A549 (cell line): ENCODE measurements at regions not wholly inside any gene's neighbourhood (a gene's known extent, or its start where the extent isn't known, plus 50 kb on each side); places are given as distances from the start of the nearest gene placed in this dataset.

Experiments used
- ATAC-seq, 2 experiments: fragments of 200-7000 bp in 1 of 2; fragments of >200 bp in 1 of 2; cut with Nextera tagmentation in 1 of 2; cut with Tn5 transposase in 1 of 2; 3 replicates each; pipeline versions ENCODE4 v1.8.0 to v1.9.1; 2018 to 2020; ENCODE audit warnings: mild to moderate bottlenecking in 1 of 2, moderate library complexity in 1 of 2
- CTCF ChIA-PET: fragments of 300-600 bp; sonication (Branson Sonifier 250); formaldehyde crosslinking; extraction: SDS; loops from one replicate; lab custom pipeline; 2021; ENCODE audit warnings: antibody characterized with exemption, inconsistent platforms; lab: Yijun Ruan, JAX
- POLR2A ChIA-PET: fragments of 350-600 bp; formaldehyde crosslinking; extraction: SDS; loops from one replicate; lab custom pipeline; 2021; ENCODE audit warnings: antibody characterized with exemption, inconsistent platforms; lab: Yijun Ruan, JAX
- DNase-seq, 2 experiments: peaks; one replicate each; pipeline versions ENCODE4 v3.0.0 to v3.0.0-alpha.2; 2011 to 2016; ENCODE audit warnings: low read depth in 1 of 2, low spot score in 1 of 2
- FAIRE-seq: peaks from 2 replicates; lab custom pipeline; 2011; peaks lifted over from hg19 to GRCh38; lab: Jason Lieb, UNC
- H3K27ac ChIP-seq, 2 experiments: fragments of >200 bp; sonication (Bioruptor Twin); formaldehyde crosslinking; 3 replicates each; pipeline ENCODE4 v1.5.1; 2016 to 2017
- H3K4me1 ChIP-seq: fragments of >200 bp; sonication (Bioruptor Twin); formaldehyde crosslinking; 3 replicates; pipeline ENCODE4 v1.6.1; 2016
- H3K4me2 ChIP-seq: fragments of >200 bp; sonication (Bioruptor Twin); formaldehyde crosslinking; 3 replicates; pipeline ENCODE4 v1.6.1; 2016
- H3K4me3 ChIP-seq: fragments of >200 bp; sonication (Bioruptor Twin); formaldehyde crosslinking; 3 replicates; pipeline ENCODE4 v1.5.1; 2016
- H3K9me3 ChIP-seq: fragments of >200 bp; sonication (Bioruptor Twin); formaldehyde crosslinking; 3 replicates; pipeline ENCODE4 v1.6.1; 2016
- BHLHE40 ChIP-seq: IDR thresholded peaks from 2 replicates; pipeline ENCODE4 v1.6.1; 2012; ENCODE audit warnings: low read depth, low read length, inconsistent platforms
- CHD4 ChIP-seq: fragments of 200-600 bp; sonication (generic); IDR thresholded peaks from 2 replicates; pipeline ENCODE4 v1.6.1; 2016; ENCODE audit warnings: antibody characterized with exemption, mild to moderate bottlenecking, borderline replicate concordance
- EHF ChIP-seq: fragments of 250-450 bp; sonication (Bioruptor Pico); IDR thresholded peaks from 2 replicates; pipeline ENCODE4 v1.5.0; 2020; ENCODE audit warnings: mild to moderate bottlenecking
- EP300 ChIP-seq, 2 experiments: fragments of >200 bp; sonication (Bioruptor Twin); formaldehyde crosslinking; IDR thresholded peaks; 2 replicates in 1 of 2; 3 replicates in 1 of 2; pipeline ENCODE4 v1.6.1; 2016 to 2017
- ESRRA ChIP-seq: fragments of 150-350 bp; IDR thresholded peaks from 2 replicates; pipeline ENCODE4 v1.6.1; 2014; ENCODE audit warnings: mild to moderate bottlenecking, low read length, borderline replicate concordance
- FOSB ChIP-seq: fragments of 250-450 bp; sonication (Bioruptor Pico); IDR thresholded peaks from 2 replicates; pipeline ENCODE4 v1.5.0; 2020; ENCODE audit warnings: mild to moderate bottlenecking, moderate library complexity
- FOSL2 ChIP-seq, 2 experiments: fragments of 450-650 bp in 1 of 2; fragments of >200 bp in 1 of 2; sonication (Bioruptor Twin) in 1 of 2; formaldehyde crosslinking; IDR thresholded peaks; 2 replicates each; pipeline versions ENCODE4 v1.5.0 to v1.6.1; 2016 to 2020; ENCODE audit warnings: mild to moderate bottlenecking in 1 of 2, moderate library complexity in 1 of 2
- FOXS1 ChIP-seq: fragments of 250-450 bp; sonication (Bioruptor Pico); IDR thresholded peaks from 2 replicates; pipeline ENCODE4 v1.5.0; 2020; ENCODE audit warnings: mild to moderate bottlenecking, moderate library complexity
- GATA3 ChIP-seq: IDR thresholded peaks from 2 replicates; pipeline ENCODE4 v1.6.1; 2012; ENCODE audit warnings: borderline replicate concordance
- HEYL ChIP-seq: fragments of 250-450 bp; sonication (Bioruptor Pico); IDR thresholded peaks from 2 replicates; pipeline ENCODE4 v1.8.0; 2021; ENCODE audit warnings: mild to moderate bottlenecking, moderate library complexity
- HOXB5 ChIP-seq: fragments of 250-450 bp; sonication (Bioruptor Pico); IDR thresholded peaks from 2 replicates; pipeline ENCODE4 v1.5.0; 2020; ENCODE audit warnings: mild to moderate bottlenecking, moderate library complexity
- KDM1A ChIP-seq: fragments of 200-600 bp; sonication (generic); IDR thresholded peaks from 2 replicates; pipeline ENCODE4 v1.6.1; 2016; ENCODE audit warnings: low read depth, mild to moderate bottlenecking
- KDM5A ChIP-seq: fragments of 200-600 bp; sonication (generic); IDR thresholded peaks from 2 replicates; pipeline ENCODE4 v1.6.1; 2016; ENCODE audit warnings: antibody characterized with exemption, mild to moderate bottlenecking
- MAFK ChIP-seq: fragments of 450-650 bp; IDR thresholded peaks from 2 replicates; pipeline ENCODE4 v1.6.1; 2014; ENCODE audit not compliant: partially characterized antibody
- MYC ChIP-seq: IDR thresholded peaks from 2 replicates; pipeline ENCODE4 v1.6.1; 2012; ENCODE audit warnings: mild to moderate bottlenecking, inconsistent platforms, low read length, improper control_type of control experiment, borderline replicate concordance
- NFE2L2 ChIP-seq: fragments of 150-350 bp; conservative IDR thresholded peaks from 2 replicates; pipeline ENCODE4 v1.6.1; 2014; ENCODE audit warnings: low read length
- POLR2A ChIP-seq: IDR thresholded peaks from 2 replicates; pipeline ENCODE4 v1.6.1; 2012; ENCODE audit warnings: mild to moderate bottlenecking, low read length
- RARB ChIP-seq: fragments of 250-450 bp; sonication (Bioruptor Pico); IDR thresholded peaks from 2 replicates; pipeline ENCODE4 v1.8.0; 2021; ENCODE audit warnings: mild to moderate bottlenecking, moderate library complexity
- RCOR1 ChIP-seq: fragments of 150-350 bp; IDR thresholded peaks from 2 replicates; pipeline ENCODE4 v1.6.1; 2014; ENCODE audit warnings: antibody characterized with exemption, low read length, low read depth
- RNF2 ChIP-seq: fragments of 200-600 bp; sonication (generic); IDR thresholded peaks from 2 replicates; pipeline ENCODE4 v1.6.1; 2016; ENCODE audit warnings: low read depth, mild to moderate bottlenecking, antibody characterized with exemption, moderate library complexity, borderline replicate concordance
- SMC3 ChIP-seq: fragments of >200 bp; sonication (Bioruptor Twin); formaldehyde crosslinking; IDR thresholded peaks from 3 replicates; pipeline ENCODE4 v1.6.1; 2018; ENCODE audit warnings: inconsistent platforms
- SREBF2 ChIP-seq: fragments of 450-650 bp; IDR thresholded peaks from 2 replicates; pipeline ENCODE4 v1.6.1; 2014; ENCODE audit warnings: mild to moderate bottlenecking, moderate library complexity
- TFCP2L1 ChIP-seq: fragments of 250-450 bp; sonication (Bioruptor Pico); IDR thresholded peaks from 2 replicates; pipeline ENCODE4 v1.5.0; 2021; ENCODE audit warnings: mild to moderate bottlenecking
- ZC3H11A ChIP-seq: fragments of 450-650 bp; IDR thresholded peaks from 2 replicates; pipeline ENCODE4 v1.6.1; 2014; ENCODE audit warnings: antibody characterized with exemption, mild to moderate bottlenecking
- ZFP36 ChIP-seq: fragments of 450-650 bp; IDR thresholded peaks from 2 replicates; pipeline ENCODE4 v1.6.1; 2014; ENCODE audit warnings: borderline replicate concordance; ENCODE audit not compliant: partially characterized antibody
- ZSCAN20 ChIP-seq: fragments of 250-450 bp; sonication (Bioruptor Pico); IDR thresholded peaks from 2 replicates; pipeline ENCODE4 v1.8.0; 2022; ENCODE audit warnings: mild to moderate bottlenecking, moderate library complexity
- WGBS: methylation state at CpG from one replicate; pipeline ENCODE4 v1.1.6; 2017; ENCODE audit errors: missing lambda C conversion rate; 5-methylcytosine and 5-hydroxymethylcytosine counted together
- TF ChIP-seq, protein P1 (sequence below): fragments of 150-350 bp; IDR thresholded peaks from 2 replicates; pipeline ENCODE4 v1.6.1; 2014; ENCODE audit warnings: low read depth, mild to moderate bottlenecking, low read length
- TF ChIP-seq, protein P2 (sequence below): IDR thresholded peaks from 2 replicates; pipeline ENCODE4 v1.6.1; 2012; ENCODE audit warnings: low read depth, borderline replicate concordance
- TF ChIP-seq, protein P3 (sequence below): fragments of 250-450 bp; sonication (Bioruptor Pico); IDR thresholded peaks from 2 replicates; pipeline ENCODE4 v1.5.0; 2021; ENCODE audit warnings: mild to moderate bottlenecking, moderate library complexity, borderline replicate concordance
- TF ChIP-seq, protein P4 (sequence below): fragments of 250-450 bp; sonication (Bioruptor Pico); IDR thresholded peaks from 2 replicates; pipeline ENCODE4 v1.5.0; 2020; ENCODE audit warnings: low read depth, mild to moderate bottlenecking, moderate library complexity
- TF ChIP-seq, protein P5 (sequence below): fragments of >200 bp; sonication (Bioruptor Twin); formaldehyde crosslinking; IDR thresholded peaks from 2 replicates; pipeline ENCODE4 v1.6.1; 2016
- TF ChIP-seq, protein P6 (sequence below): IDR thresholded peaks from 2 replicates; pipeline ENCODE4 v1.6.1; 2012

DNA sequence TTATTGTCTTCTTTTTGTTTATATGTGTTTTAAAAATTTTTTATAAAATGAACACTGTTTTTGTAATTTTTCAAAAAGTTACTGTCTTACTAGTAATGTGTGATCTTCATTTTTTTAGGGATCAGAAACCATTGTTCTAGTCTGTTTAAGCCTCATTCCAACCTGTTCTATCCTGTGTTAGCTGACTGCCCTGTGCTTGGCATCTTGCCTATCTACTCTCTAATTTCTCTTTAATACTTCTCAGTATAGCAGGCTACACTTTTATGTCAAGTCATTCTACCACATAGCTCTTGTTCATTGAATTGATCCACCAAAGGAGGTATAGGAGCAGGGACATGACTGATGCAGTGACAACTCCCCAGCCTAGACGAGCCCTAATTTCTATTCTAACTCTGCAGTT is 70.2 kb upstream of the PLS3 start:
- no peak overlapping the region for H3K4me3 ChIP-seq
- ATAC-seq: no peak
- CTCF ChIA-PET: interaction anchor here (1.3 kb wide), 1 partner anchor 11 kb away, joined by 3 read pairs; no protein-coding TSS in a partner anchor
- TF ChIP-seq TFCP2L1 (CRISPR knock-in tag) (no peak), ZSCAN20 (CRISPR knock-in tag) (no peak), RARB (CRISPR knock-in tag) (no peak), POLR2A (no peak), KDM5A (no peak), CHD4 (no peak), ESRRA (no peak), ZFP36 (no peak), HEYL (no peak), EP300 (IDR thresholded peaks at IDR 0.05) (no peak), FOSL2 (IDR thresholded peaks at IDR 0.05) (no peak), FOSL2 (CRISPR knock-in tag; IDR thresholded peaks at IDR 0.05) (no peak), GATA3 (no peak), HOXB5 (CRISPR knock-in tag) (no peak)
- TF ChIP-seq, protein P1, sequence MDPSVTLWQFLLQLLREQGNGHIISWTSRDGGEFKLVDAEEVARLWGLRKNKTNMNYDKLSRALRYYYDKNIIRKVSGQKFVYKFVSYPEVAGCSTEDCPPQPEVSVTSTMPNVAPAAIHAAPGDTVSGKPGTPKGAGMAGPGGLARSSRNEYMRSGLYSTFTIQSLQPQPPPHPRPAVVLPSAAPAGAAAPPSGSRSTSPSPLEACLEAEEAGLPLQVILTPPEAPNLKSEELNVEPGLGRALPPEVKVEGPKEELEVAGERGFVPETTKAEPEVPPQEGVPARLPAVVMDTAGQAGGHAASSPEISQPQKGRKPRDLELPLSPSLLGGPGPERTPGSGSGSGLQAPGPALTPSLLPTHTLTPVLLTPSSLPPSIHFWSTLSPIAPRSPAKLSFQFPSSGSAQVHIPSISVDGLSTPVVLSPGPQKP: no peak
- TF ChIP-seq, protein P2, sequence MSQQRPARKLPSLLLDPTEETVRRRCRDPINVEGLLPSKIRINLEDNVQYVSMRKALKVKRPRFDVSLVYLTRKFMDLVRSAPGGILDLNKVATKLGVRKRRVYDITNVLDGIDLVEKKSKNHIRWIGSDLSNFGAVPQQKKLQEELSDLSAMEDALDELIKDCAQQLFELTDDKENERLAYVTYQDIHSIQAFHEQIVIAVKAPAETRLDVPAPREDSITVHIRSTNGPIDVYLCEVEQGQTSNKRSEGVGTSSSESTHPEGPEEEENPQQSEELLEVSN: no peak
- TF ChIP-seq, protein P3, sequence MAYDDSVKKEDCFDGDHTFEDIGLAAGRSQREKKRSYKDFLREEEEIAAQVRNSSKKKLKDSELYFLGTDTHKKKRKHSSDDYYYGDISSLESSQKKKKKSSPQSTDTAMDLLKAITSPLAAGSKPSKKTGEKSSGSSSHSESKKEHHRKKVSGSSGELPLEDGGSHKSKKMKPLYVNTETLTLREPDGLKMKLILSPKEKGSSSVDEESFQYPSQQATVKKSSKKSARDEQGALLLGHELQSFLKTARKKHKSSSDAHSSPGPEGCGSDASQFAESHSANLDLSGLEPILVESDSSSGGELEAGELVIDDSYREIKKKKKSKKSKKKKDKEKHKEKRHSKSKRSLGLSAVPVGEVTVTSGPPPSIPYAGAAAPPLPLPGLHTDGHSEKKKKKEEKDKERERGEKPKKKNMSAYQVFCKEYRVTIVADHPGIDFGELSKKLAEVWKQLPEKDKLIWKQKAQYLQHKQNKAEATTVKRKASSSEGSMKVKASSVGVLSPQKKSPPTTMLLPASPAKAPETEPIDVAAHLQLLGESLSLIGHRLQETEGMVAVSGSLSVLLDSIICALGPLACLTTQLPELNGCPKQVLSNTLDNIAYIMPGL: no peak
- TF ChIP-seq, all 56 proteins: peak for 0
- Histone ChIP-seq H3K9me3 (no peaks in the 10 kb centered on the region), H3K27ac (no peak overlapping the region), H3K4me1 (no peaks in the 10 kb centered on the region), H3K4me2 (no peak overlapping the region)
- POLR2A ChIA-PET: no interaction called here
- FAIRE-seq (no peak), DNase-seq (no peak)
- 73% methylated on average over 1 of the region's 1 CpG for WGBS

DNA sequence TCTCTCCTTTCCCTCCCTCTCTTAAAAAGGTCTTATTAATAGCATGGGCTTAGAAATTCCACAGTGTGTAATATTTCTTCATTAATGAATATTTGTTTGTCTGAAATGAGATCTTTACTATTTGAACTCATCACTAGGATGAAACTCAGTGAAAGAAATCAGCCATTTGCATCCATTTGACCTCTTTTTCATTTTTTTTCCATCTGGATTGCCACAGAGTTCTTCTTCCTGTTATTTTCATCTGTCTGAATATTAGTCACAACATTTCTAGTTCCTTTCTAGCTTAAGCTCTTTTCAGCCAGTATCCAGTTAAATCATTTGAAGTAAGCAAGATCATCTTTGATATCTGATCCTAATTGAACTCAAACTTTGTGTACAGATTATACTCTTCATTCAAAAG is 69.2 kb upstream of the PLS3 start:
- POLR2A ChIA-PET: no interaction called here
- TF ChIP-seq KDM1A: no peak
- no peak for TF ChIP-seq RNF2
- no peak for TF ChIP-seq RARB (CRISPR knock-in tag)
- no peak for TF ChIP-seq SREBF2
- TF ChIP-seq, protein P4, sequence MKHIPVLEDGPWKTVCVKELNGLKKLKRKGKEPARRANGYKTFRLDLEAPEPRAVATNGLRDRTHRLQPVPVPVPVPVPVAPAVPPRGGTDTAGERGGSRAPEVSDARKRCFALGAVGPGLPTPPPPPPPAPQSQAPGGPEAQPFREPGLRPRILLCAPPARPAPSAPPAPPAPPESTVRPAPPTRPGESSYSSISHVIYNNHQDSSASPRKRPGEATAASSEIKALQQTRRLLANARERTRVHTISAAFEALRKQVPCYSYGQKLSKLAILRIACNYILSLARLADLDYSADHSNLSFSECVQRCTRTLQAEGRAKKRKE (CRISPR knock-in tag): no peak
- no peak for DNase-seq
- no peak overlapping the region for H3K27ac ChIP-seq
- no peak overlapping the region for H3K4me3 ChIP-seq
- H3K4me2 ChIP-seq: no peak overlapping the region
- FAIRE-seq: no peak
- H3K4me1 ChIP-seq: no peaks in the 10 kb centered on the region
- no peaks in the 10 kb centered on the region for H3K9me3 ChIP-seq
- ATAC-seq: no peak
- CTCF ChIA-PET: interaction anchor here (1.3 kb wide), 1 partner anchor 12 kb away, joined by 3 read pairs; no protein-coding TSS in a partner anchor

DNA sequence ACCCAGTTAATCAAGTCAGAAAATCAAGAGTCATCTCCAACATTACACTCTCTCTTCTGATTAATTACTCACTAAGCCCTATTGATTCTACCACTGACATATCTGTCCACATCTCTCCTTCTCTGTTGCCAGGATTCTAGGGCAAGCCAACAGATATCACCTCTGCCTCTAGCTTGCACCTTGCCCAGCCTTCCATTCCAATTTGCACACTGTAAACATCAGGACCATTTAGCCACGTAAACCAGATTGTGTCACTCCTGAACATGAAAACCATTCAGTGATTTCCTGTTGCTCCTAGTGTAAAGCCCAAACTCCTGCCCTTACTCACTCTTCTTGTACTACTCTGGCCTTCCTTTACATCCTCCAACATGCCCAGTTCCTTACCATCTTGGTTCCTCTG is 68.0 kb upstream of the PLS3 start:
- ATAC-seq (no peak), FAIRE-seq (no peak), DNase-seq (no peak)
- CTCF ChIA-PET: no interaction called here
- no peaks in the 10 kb centered on the region for H3K4me1 ChIP-seq
- H3K4me2 ChIP-seq: no peak overlapping the region
- H3K27ac ChIP-seq: no peak overlapping the region
- POLR2A ChIA-PET: no interaction called here
- H3K4me3 ChIP-seq: no peak overlapping the region
- H3K9me3 ChIP-seq: no peaks in the 10 kb centered on the region
- WGBS: 90% methylated on average over 1 of the region's 1 CpG
- TF ChIP-seq FOSB (CRISPR knock-in tag) (no peak), SREBF2 (no peak), BHLHE40 (no peak), MAFK (no peak), RCOR1 (no peak), FOXS1 (CRISPR knock-in tag) (no peak), RNF2 (no peak), MYC (no peak), EHF (no peak), NFE2L2 (no peak), ZC3H11A (no peak), HEYL (no peak), SMC3 (no peak)
- TF ChIP-seq, protein P5, sequence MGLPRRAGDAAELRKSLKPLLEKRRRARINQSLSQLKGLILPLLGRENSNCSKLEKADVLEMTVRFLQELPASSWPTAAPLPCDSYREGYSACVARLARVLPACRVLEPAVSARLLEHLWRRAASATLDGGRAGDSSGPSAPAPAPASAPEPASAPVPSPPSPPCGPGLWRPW: no peak
- TF ChIP-seq, protein P1: no peak
- TF ChIP-seq, protein P6, sequence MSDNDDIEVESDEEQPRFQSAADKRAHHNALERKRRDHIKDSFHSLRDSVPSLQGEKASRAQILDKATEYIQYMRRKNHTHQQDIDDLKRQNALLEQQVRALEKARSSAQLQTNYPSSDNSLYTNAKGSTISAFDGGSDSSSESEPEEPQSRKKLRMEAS: no peak
